ENCODE measurements at regions not wholly inside any gene's neighbourhood (a gene's known extent, or its start where the extent isn't known, plus 50 kb on each side); places are given as distances from the start of the nearest gene placed in this dataset.
"Not testable (repeated sequence)": the region's sequence is repeated elsewhere in the genome, so short reads cannot be mapped to it uniquely, and the experiment has no call there.

DNA sequence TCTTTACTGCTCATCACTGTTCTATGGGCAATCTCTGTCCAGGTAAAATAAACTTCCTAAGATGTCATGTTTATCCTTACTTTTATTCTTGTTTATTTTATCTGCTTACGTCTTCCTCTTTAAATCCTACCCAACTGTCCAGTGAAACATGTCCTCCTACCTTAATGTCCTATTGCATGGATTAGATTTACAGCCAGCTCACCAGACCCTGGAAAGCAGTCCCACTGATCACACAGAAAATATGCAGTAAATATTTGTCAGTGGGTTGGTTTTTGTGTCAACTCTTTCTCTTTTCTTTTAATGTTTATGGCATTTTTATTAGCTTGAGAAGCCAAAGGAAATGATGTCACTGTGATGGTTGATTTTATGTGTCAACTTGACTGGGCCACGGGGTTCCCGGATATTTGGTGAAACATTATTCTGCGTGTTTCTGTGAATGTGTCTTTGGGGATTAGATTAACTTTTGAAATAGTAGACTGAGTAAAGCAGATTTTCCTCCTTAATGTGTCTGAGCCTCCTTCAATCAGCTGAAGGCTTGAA lies 258.3 kb downstream of the SRGAP2C start:
- TF ChIP-seq, protein P1, sequence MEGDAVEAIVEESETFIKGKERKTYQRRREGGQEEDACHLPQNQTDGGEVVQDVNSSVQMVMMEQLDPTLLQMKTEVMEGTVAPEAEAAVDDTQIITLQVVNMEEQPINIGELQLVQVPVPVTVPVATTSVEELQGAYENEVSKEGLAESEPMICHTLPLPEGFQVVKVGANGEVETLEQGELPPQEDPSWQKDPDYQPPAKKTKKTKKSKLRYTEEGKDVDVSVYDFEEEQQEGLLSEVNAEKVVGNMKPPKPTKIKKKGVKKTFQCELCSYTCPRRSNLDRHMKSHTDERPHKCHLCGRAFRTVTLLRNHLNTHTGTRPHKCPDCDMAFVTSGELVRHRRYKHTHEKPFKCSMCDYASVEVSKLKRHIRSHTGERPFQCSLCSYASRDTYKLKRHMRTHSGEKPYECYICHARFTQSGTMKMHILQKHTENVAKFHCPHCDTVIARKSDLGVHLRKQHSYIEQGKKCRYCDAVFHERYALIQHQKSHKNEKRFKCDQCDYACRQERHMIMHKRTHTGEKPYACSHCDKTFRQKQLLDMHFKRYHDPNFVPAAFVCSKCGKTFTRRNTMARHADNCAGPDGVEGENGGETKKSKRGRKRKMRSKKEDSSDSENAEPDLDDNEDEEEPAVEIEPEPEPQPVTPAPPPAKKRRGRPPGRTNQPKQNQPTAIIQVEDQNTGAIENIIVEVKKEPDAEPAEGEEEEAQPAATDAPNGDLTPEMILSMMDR (IDR thresholded peaks at IDR 0.05): no peak
- TF ChIP-seq POLR2A (IDR thresholded peaks at IDR 0.05): no peak
- H3K9me3 ChIP-seq: no peaks in the 10 kb centered on the region
- H3K4me3 ChIP-seq (replicated peaks in 1 of 3): no peak overlapping the region
- intact Hi-C loops (cut with DNase I): no loop called here
- no peaks in the 10 kb centered on the region for H3K27me3 ChIP-seq
- no peak overlapping the region for H3K27ac ChIP-seq
- no peak for DNase-seq
- whole genome bisulfite sequencing, 2 donors: 75 to 79% methylated on average over 4 of the region's 4 CpGs
- H3K36me3 ChIP-seq: no peaks in the 10 kb centered on the region
- H3K4me1 ChIP-seq: no peaks in the 10 kb centered on the region

DNA sequence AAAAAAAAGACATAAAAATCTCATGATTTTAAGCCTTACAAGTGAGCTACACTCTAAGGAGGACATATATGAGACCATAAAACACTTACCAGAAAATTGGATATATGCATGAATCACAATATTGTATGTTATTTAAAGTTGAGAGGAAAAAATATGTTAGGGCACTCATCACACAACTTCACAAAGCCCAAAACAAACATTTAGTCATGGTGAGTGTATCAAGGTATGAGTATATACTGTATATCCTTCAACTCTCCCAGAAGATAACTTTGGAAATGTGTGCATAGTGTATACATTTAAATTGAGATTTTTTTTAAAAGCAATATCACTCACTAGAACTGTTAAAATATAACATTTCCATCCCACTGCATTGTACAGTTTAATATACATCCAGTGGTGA lies 259.3 kb downstream of the SRGAP2C start:
- Histone ChIP-seq H3K27me3 (no peaks in the 10 kb centered on the region), H3K9me3 (no peaks in the 10 kb centered on the region), H3K36me3 (no peaks in the 10 kb centered on the region), H3K27ac (no peak overlapping the region), H3K4me3 (replicated peaks in 1 of 3) (no peak overlapping the region), H3K4me1 (no peaks in the 10 kb centered on the region)
- DNase-seq: no peak
- intact Hi-C loops (cut with DNase I): no loop called here
- no peak for TF ChIP-seq POLR2A (IDR thresholded peaks at IDR 0.05)
- TF ChIP-seq, protein P1 (IDR thresholded peaks at IDR 0.05): no peak

DNA sequence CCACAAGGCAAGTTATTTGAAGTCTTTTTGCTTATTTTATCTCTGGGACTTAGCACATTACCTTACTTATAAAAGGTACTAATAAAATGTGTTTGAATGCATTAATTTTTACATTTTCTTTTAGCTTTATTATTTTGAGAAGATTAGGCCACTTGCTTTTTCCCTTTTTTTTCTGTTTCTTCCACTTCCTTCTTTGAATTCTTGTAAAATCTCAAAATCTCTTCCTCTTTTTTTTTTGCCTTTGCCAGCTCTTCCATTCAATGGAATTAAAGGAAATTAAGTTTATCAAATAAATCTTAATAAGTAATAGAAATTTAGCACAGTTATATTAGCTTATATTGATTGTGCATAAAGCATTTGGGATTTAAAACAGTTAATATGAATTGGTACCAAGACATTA lies 260.9 kb downstream of the SRGAP2C start:
- Histone ChIP-seq H3K4me3 (replicated peaks in 1 of 3) (no peak overlapping the region), H3K4me1 (no peaks in the 10 kb centered on the region), H3K36me3 (no peaks in the 10 kb centered on the region), H3K27ac (no peak overlapping the region), H3K9me3 (no peaks in the 10 kb centered on the region), H3K27me3 (no peaks in the 10 kb centered on the region)
- intact Hi-C loops (cut with DNase I): no loop called here
- no peak for DNase-seq
- no peak for TF ChIP-seq POLR2A (IDR thresholded peaks at IDR 0.05)
- TF ChIP-seq, protein P1 (IDR thresholded peaks at IDR 0.05): no peak

DNA sequence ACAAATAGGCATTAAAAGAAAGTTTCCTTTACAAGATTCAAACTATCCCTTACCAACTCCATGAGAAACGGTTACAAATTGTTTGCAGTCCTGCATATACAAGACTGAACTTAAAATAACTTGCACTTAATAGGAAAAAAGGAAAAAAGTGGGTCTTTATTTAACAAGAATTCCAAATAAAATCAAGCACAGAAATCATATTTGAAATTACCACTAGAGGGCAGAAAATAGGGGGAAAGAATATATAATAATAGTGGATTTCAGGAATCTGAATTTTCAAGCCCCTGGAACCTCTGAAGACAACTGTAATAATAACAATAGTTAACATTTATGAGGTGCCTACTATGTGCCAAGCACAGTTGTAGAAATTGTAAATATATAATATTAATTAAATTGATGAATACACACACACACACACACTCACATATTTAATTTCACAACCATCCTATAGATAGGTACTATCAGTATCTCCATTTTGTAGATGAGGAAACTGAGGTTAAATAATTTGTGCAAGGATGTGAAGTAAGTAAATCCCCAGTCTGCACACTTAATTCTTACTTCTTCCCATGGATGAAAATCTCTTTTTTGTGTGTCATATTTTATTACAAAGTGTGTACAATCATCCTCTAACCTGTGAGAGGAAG lies 262.6 kb downstream of the SRGAP2C start:
- TF ChIP-seq, protein P1 (IDR thresholded peaks at IDR 0.05): peak in 4 of 6 experiments; percentile 27 to 56 (median 50)
- DNase-seq; H3K4me1 ChIP-seq; H3K27me3 ChIP-seq; intact Hi-C loops (cut with DNase I); H3K27ac ChIP-seq; H3K36me3 ChIP-seq; H3K9me3 ChIP-seq; H3K4me3 ChIP-seq (replicated peaks in 1 of 3): not testable (repeated sequence)
- 5 to 9% methylated on average over 1 of the region's 1 CpG for WGBS, 2 donors

DNA sequence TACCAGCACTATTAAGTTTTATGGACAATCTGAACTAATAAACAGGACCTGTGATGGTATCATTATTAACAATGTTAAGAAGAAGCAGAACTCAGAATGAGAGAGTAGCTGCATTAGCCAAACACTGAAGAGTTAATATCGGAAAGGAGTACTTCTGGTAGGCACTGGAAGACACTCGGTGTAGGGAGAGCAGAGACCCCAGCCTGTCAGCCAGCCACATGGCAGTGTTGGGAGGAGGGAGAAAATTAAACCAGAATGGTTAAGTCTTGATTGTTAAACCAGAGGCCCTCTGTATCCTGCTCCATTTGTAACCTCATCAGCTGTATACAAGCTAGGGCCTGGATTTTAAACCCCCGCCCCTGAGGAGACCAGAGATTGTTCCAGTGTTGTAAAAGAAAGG lies 263.3 kb downstream of the SRGAP2C start:
- intact Hi-C loops (cut with DNase I); H3K27ac ChIP-seq; DNase-seq; H3K4me1 ChIP-seq; H3K4me3 ChIP-seq (replicated peaks in 1 of 3); H3K9me3 ChIP-seq; H3K36me3 ChIP-seq; H3K27me3 ChIP-seq: not testable (repeated sequence)
- 80 to 82% methylated on average over 3 of the region's 3 CpGs for WGBS, 2 donors

All from thyroid gland (tissue), 4 donors.